Gastrocnemius medialis (tissue), 4 donors: ENCODE measurements at regions not wholly inside any gene's neighbourhood (a gene's known extent, or its start where the extent isn't known, plus 50 kb on each side); places are given as distances from the start of the nearest gene placed in this dataset.

ENCODE experiments used
- POLR2A ChIP-seq, 2 donors: fragments of 450-650 bp; IDR thresholded peaks; one replicate each; pipeline ENCODE4 v1.6.1; 2017; ENCODE audit warnings: antibody characterized with exemption in 2 of 2, mild to moderate bottlenecking in 2 of 2, moderate library complexity in 2 of 2
- TF ChIP-seq, protein P1 (sequence below), 5 experiments: fragments of 450-650 bp in 3 of 5; fragments of 200-600 bp in 2 of 5; sonication (generic) in 2 of 5; IDR thresholded peaks in 4 of 5; conservative IDR thresholded peaks in 1 of 5; 1 replicate in 4 of 5; 2 replicates in 1 of 5; pipeline ENCODE4 v1.5.1; 2016 to 2019; ENCODE audit warnings: antibody characterized with exemption in 5 of 5, mild to moderate bottlenecking in 3 of 5, moderate library complexity in 3 of 5

DNA sequence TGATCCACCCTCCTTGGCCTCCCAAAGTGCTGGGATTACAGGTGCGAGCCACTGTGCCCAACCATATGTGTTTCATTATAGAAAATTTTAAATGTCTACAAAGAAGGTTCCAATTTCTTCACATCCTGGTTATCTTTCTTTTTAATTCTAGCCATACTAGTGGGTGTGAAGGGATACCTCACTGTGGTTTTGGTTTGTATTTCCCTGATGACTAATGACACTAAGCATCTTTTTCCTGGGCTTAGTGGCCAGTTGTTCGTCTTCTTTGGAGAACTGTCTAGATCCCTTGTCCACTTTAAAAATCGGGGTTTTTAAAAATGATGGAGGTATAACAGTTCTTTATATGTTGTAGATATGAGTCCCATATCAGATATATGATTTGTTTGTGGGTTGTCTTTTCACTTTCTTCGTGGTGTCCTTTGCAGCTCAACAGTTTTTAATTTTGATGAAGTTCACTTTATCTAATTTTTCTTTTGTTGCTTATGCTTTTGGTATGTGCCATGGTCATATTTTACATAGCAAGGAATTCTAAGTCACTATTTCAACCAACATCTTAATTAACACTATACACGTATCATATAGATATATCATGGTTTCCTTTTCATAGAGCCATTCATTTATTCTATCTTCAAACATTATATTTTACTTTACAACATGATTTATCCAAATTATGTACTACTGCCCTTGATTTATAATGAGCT is 135.0 kb upstream of the RIOK3 start:
- TF ChIP-seq, protein P1, sequence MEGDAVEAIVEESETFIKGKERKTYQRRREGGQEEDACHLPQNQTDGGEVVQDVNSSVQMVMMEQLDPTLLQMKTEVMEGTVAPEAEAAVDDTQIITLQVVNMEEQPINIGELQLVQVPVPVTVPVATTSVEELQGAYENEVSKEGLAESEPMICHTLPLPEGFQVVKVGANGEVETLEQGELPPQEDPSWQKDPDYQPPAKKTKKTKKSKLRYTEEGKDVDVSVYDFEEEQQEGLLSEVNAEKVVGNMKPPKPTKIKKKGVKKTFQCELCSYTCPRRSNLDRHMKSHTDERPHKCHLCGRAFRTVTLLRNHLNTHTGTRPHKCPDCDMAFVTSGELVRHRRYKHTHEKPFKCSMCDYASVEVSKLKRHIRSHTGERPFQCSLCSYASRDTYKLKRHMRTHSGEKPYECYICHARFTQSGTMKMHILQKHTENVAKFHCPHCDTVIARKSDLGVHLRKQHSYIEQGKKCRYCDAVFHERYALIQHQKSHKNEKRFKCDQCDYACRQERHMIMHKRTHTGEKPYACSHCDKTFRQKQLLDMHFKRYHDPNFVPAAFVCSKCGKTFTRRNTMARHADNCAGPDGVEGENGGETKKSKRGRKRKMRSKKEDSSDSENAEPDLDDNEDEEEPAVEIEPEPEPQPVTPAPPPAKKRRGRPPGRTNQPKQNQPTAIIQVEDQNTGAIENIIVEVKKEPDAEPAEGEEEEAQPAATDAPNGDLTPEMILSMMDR (IDR thresholded peaks at IDR 0.05 in 4 of 5, conservative IDR thresholded peaks at IDR 0.05 in 1 of 5), result no peak
- no peak for TF ChIP-seq POLR2A (IDR thresholded peaks at IDR 0.05)
